HG03103 (cell line): ENCODE measurements at regions not wholly inside any gene's neighbourhood (a gene's known extent, or its start where the extent isn't known, plus 50 kb on each side); places are given as distances from the start of the nearest gene placed in this dataset.

Experiments
- ATAC-seq: cut with Tn5 transposase; IDR thresholded peaks from one replicate; pipeline ENCODE4 v1.9.1; 2021; ENCODE audit warnings: low read depth; ENCODE audit not compliant: unreplicated experiment

DNA sequence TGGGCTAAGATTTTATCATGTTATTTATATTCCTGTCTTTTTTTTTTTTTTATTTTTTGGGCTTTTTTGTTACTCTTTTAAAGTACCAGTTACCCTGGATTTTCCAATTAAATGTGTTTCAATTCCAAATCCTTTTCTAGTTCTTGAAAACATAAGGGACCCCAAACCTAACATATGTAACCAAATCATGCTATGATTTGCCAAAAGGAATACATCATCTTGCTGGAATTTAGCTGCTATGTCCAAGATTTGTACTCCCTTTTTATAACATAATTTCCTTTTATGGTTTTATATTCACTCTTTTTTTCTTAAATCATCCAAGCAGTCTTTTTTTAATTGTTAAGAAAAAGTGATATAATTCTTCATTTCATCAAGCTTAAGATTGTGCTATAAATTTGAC lies 60.9 kb upstream of the DSEL start:
- ATAC-seq: no peak

- no peak for ATAC-seq
These were observed 58.2 kb upstream of the DSEL start for GRCh38 chr18:67574749-67575148.

GRCh38 chr18:67568166-67568565 lies 51.6 kb upstream of the DSEL start:
- no peak for ATAC-seq
